ENCODE measurements at regions not wholly inside any gene's neighbourhood (a gene's known extent, or its start where the extent isn't known, plus 50 kb on each side); places are given as distances from the start of the nearest gene placed in this dataset.

DNA sequence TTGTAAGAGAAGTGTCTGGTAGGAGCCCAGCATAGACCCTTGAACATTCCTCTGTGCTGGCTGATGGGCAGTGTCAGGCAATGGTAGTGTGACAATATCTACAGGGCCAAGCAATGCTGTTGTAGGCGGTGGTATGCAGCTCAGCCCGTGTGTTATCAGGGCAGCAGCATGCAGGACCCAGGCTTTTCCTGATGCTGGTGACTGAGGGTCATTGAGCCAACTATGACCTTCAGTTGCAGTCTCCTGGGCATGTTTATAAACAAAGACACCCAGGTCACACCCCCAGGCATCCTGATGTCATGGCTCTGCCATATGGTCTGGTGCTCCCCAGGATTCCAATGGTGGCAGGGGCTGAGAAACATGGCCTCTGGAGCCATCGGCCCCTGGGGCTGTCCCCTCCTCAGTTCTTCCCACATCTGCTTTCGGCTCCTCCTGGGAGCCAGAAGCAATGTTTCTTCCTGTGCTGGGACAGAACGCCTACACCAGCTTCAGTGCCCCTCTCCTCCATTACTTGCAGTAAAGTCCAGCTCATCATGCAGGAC is 518.0 kb upstream of the HS6ST1 start:
- H3K27ac ChIP-seq (ENCODE audit: low read depth, low read length, severe bottlenecking) = no peak overlapping the region

DNA sequence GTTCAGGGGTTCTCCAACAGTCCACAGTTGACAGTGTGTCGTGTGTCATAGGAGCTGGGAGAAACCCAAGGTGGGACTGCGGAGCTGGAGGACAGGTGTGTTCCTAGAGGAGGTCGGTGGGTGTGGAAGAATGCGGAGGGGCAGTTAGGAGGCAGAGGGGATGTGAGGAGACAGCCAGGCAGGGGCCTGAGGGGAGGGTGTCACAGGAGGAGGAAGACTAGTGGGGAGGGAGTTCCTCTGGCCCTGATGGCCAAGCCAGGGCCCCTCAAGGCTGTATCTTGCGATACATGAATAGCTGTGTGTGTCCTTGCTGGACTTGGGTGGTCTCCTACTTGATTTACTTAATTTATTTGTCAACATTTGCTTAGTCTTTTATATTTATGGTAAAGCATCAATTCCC is 519.6 kb upstream of the HS6ST1 start:
- WGBS, 2 experiments (ENCODE audit: insufficient coverage in 2 of 2) = 88 to 95% methylated on average over 4 of the region's 5 CpGs
- H3K9me3 ChIP-seq (ENCODE audit: control insufficient read depth, low read length) = no peaks in the 10 kb centered on the region
- no peaks in the 10 kb centered on the region for H3K36me3 ChIP-seq (ENCODE audit: control insufficient read depth, insufficient read depth, low read length)
- no peaks in the 10 kb centered on the region for H3K4me1 ChIP-seq (ENCODE audit: control insufficient read depth, insufficient read depth, low read length, poor library complexity, severe bottlenecking)
- no peak overlapping the region for H3K27ac ChIP-seq (ENCODE audit: low read depth, low read length, severe bottlenecking)
- H3K4me3 ChIP-seq (ENCODE audit: extremely low read depth, insufficient read depth, low read length, poor library complexity, severe bottlenecking) = no peak overlapping the region

More for the DNA sequence above, 518.0 kb upstream of the HS6ST1 start:
- Histone ChIP-seq H3K4me1 (ENCODE audit: control insufficient read depth, insufficient read depth, low read length, poor library complexity, severe bottlenecking) (no peaks in the 10 kb centered on the region), H3K36me3 (ENCODE audit: control insufficient read depth, insufficient read depth, low read length) (no peaks in the 10 kb centered on the region), H3K4me3 (ENCODE audit: extremely low read depth, insufficient read depth, low read length, poor library complexity, severe bottlenecking) (no peak overlapping the region), H3K9me3 (ENCODE audit: control insufficient read depth, low read length) (no peaks in the 10 kb centered on the region)
- 90 to 92% methylated on average over 3 to 5 of the region's 5 CpGs for WGBS, 2 experiments (ENCODE audit: insufficient coverage in 2 of 2)

DNA sequence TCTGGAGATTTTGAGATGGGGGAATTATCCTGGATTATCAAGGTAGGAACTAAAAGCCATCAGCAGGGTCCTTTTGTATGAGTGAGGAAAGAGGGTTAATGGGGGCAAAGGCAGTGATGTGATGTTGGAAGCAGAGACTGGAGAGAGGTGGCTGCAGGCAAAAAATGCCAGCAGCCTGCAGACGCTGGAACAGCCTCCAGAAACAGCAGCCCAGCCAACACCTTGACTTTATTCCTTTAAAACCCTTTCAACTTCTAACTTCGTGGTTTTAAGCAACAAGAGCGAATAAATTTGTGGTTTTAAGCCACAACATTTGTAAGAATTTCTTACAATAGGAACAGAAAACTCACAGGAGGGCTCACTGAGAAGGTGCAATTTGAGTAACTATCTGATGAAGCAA is 523.1 kb upstream of the HS6ST1 start:
- H3K27ac ChIP-seq (ENCODE audit: low read depth, low read length, severe bottlenecking) = no peak overlapping the region
- no CpG with 5 or more reads among the region's 3 CpGs for WGBS, 2 experiments (ENCODE audit: insufficient coverage in 2 of 2)

GRCh38 chr2:128867311-128867710 is 548.6 kb upstream of the HS6ST1 start:
- no peak overlapping the region for H3K27ac ChIP-seq (ENCODE audit: low read depth, low read length, severe bottlenecking)
- H3K4me3 ChIP-seq (ENCODE audit: extremely low read depth, insufficient read depth, low read length, poor library complexity, severe bottlenecking) = no peak overlapping the region
- H3K36me3 ChIP-seq (ENCODE audit: control insufficient read depth, insufficient read depth, low read length) = no peaks in the 10 kb centered on the region
- no peaks in the 10 kb centered on the region for H3K9me3 ChIP-seq (ENCODE audit: control insufficient read depth, low read length)
- WGBS, 2 experiments (ENCODE audit: insufficient coverage in 2 of 2) = 82 to 87% methylated on average over 8 of the region's 9 CpGs
- H3K4me1 ChIP-seq (ENCODE audit: control insufficient read depth, insufficient read depth, low read length, poor library complexity, severe bottlenecking) = peaks cover 4% of the 10 kb centered on the region

More for the DNA sequence above, 523.1 kb upstream of the HS6ST1 start:
- H3K9me3 ChIP-seq (ENCODE audit: control insufficient read depth, low read length) = no peaks in the 10 kb centered on the region
- H3K4me3 ChIP-seq (ENCODE audit: extremely low read depth, insufficient read depth, low read length, poor library complexity, severe bottlenecking) = no peak overlapping the region
- no peaks in the 10 kb centered on the region for H3K4me1 ChIP-seq (ENCODE audit: control insufficient read depth, insufficient read depth, low read length, poor library complexity, severe bottlenecking)
- no peaks in the 10 kb centered on the region for H3K36me3 ChIP-seq (ENCODE audit: control insufficient read depth, insufficient read depth, low read length)

GRCh38 chr2:128867936-128868636 is 549.4 kb upstream of the HS6ST1 start:
- Histone ChIP-seq H3K4me3 (ENCODE audit: extremely low read depth, insufficient read depth, low read length, poor library complexity, severe bottlenecking) (no peak overlapping the region), H3K4me1 (ENCODE audit: control insufficient read depth, insufficient read depth, low read length, poor library complexity, severe bottlenecking) (peaks cover 4% of the 10 kb centered on the region), H3K9me3 (ENCODE audit: control insufficient read depth, low read length) (no peaks in the 10 kb centered on the region), H3K27ac (ENCODE audit: low read depth, low read length, severe bottlenecking) (no peak overlapping the region), H3K36me3 (ENCODE audit: control insufficient read depth, insufficient read depth, low read length) (no peaks in the 10 kb centered on the region)
- 92 to 95% methylated on average over 6 of the region's 7 CpGs for WGBS, 2 experiments (ENCODE audit: insufficient coverage in 2 of 2)

- no peak overlapping the region for H3K27ac ChIP-seq (ENCODE audit: low read depth, low read length, severe bottlenecking)
- H3K36me3 ChIP-seq (ENCODE audit: control insufficient read depth, insufficient read depth, low read length) = no peaks in the 10 kb centered on the region
- H3K4me3 ChIP-seq (ENCODE audit: extremely low read depth, insufficient read depth, low read length, poor library complexity, severe bottlenecking) = no peak overlapping the region
- no peaks in the 10 kb centered on the region for H3K9me3 ChIP-seq (ENCODE audit: control insufficient read depth, low read length)
- 57 to 85% methylated on average over 1 to 4 of the region's 7 CpGs for WGBS, 2 experiments (ENCODE audit: insufficient coverage in 2 of 2)
- peaks cover 4% of the 10 kb centered on the region for H3K4me1 ChIP-seq (ENCODE audit: control insufficient read depth, insufficient read depth, low read length, poor library complexity, severe bottlenecking)
These were observed 550.3 kb upstream of the HS6ST1 start for GRCh38 chr2:128868686-128869551.

- 80 to 89% methylated on average over 4 to 5 of the region's 5 CpGs for whole genome bisulfite sequencing, 2 experiments (ENCODE audit: insufficient coverage in 2 of 2)
- no peaks in the 10 kb centered on the region for H3K9me3 ChIP-seq (ENCODE audit: control insufficient read depth, low read length)
- H3K4me1 ChIP-seq (ENCODE audit: control insufficient read depth, insufficient read depth, low read length, poor library complexity, severe bottlenecking) = peaks cover 17% of the 10 kb centered on the region
- no peak overlapping the region for H3K27ac ChIP-seq (ENCODE audit: low read depth, low read length, severe bottlenecking)
- no peak overlapping the region for H3K4me3 ChIP-seq (ENCODE audit: extremely low read depth, insufficient read depth, low read length, poor library complexity, severe bottlenecking)
- no peaks in the 10 kb centered on the region for H3K36me3 ChIP-seq (ENCODE audit: control insufficient read depth, insufficient read depth, low read length)
These were observed 555.9 kb upstream of the HS6ST1 start for GRCh38 chr2:128874608-128875007.

DNA sequence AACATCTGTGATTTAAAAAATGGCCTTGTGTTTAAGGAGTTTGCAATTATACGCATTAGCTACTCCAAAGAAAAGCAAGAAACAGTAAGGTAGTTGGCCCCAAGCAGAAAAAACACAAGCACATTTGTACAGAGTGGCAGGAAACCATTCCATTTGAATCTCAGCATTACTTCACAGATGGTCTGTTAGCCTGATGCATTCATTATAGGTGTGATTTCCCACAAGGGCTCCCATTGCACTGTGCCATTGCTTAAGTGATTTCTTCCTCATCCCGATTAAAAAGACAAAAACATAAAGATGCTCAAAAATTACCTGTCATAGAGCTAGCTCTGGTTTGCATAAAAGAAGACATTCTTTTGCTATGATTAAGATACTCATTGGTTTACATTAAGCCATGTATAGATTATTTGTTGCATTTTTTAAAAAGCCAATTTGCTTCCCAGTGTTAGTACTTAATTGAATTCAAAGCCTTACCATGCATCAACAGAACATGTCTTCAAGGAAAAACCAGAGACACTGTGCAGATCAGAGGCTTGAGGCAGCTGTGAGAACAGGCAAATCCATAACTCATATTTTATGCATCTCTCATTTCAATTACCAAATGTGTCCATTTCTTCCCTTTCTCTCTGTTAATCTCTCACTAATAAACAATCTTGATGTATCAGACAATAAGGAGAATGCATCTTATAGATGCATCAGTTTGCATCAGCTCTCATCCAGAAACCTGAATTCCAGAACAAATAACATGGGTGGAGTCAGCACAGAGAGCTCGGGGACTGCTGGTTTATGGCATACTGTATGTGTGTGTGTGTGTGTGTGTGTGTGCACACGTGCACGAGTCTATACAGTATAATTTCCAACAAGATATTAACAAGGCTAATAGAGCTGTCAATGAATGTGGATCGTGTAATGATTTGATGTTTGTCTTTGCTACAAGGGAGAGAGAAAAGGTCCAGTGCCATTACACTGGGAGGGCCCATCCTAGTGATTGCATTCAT is 558.6 kb upstream of the HS6ST1 start:
- WGBS, 2 experiments (ENCODE audit: insufficient coverage in 2 of 2) = 50% methylated on average over 2 of the region's 6 CpGs; no CpG with 5 or more reads in 1 of the 2 experiments

DNA sequence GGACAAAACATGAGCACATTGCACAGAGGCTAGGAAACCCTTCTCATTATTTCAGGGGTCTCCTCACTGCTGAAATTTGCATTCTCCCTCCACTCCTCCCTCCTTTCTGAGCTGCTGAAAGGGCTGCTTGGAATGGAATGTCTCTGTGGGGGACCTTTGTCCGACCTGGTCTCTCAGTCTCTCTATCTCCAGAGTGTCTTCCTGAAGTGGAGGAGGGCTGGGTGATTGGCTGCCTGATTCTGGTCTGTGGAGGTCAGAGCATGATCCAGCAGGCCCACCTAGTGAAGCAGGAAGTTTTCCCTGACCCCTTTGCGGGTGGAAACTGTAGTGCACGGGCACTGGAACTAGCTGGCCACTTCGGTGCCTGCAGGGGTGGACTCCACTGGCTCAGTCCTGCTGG is 560.5 kb upstream of the HS6ST1 start:
- 51 to 58% methylated on average over 3 of the region's 4 CpGs for WGBS, 2 experiments (ENCODE audit: insufficient coverage in 2 of 2)
- no peak overlapping the region for H3K4me3 ChIP-seq (ENCODE audit: extremely low read depth, insufficient read depth, low read length, poor library complexity, severe bottlenecking)
- no peak overlapping the region for H3K27ac ChIP-seq (ENCODE audit: low read depth, low read length, severe bottlenecking)
- H3K9me3 ChIP-seq (ENCODE audit: control insufficient read depth, low read length) = no peaks in the 10 kb centered on the region
- no peaks in the 10 kb centered on the region for H3K36me3 ChIP-seq (ENCODE audit: control insufficient read depth, insufficient read depth, low read length)
- H3K4me1 ChIP-seq (ENCODE audit: control insufficient read depth, insufficient read depth, low read length, poor library complexity, severe bottlenecking) = peaks cover 17% of the 10 kb centered on the region

More for the DNA sequence above, 558.6 kb upstream of the HS6ST1 start:
- Histone ChIP-seq H3K27ac (ENCODE audit: low read depth, low read length, severe bottlenecking) (no peak overlapping the region), H3K4me3 (ENCODE audit: extremely low read depth, insufficient read depth, low read length, poor library complexity, severe bottlenecking) (no peak overlapping the region), H3K36me3 (ENCODE audit: control insufficient read depth, insufficient read depth, low read length) (no peaks in the 10 kb centered on the region), H3K4me1 (ENCODE audit: control insufficient read depth, insufficient read depth, low read length, poor library complexity, severe bottlenecking) (peaks cover 17% of the 10 kb centered on the region), H3K9me3 (ENCODE audit: control insufficient read depth, low read length) (no peaks in the 10 kb centered on the region)

DNA sequence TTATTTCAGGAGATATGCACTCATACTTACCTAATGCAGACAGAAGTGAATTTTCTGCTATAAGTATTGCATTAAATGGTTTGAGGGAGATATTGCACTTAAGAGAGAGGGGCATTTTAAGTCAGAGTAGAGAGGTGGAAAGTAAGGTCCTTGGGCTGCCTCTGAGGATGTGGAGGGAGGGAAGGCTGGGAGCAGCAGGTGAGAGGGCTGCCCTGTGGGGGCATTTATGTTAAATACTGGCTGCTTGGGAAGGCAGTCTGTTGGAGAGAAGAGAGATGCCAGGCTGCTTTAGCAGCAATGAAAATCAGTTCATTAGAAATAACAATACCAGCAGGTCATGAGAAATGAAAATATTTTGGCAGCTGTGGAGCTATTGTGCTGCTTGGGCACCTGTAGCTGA is 576.2 kb upstream of the HS6ST1 start:
- Histone ChIP-seq H3K36me3 (ENCODE audit: control insufficient read depth, insufficient read depth, low read length) (no peaks in the 10 kb centered on the region), H3K27ac (ENCODE audit: low read depth, low read length, severe bottlenecking) (no peak overlapping the region), H3K4me3 (ENCODE audit: extremely low read depth, insufficient read depth, low read length, poor library complexity, severe bottlenecking) (no peak overlapping the region), H3K4me1 (ENCODE audit: control insufficient read depth, insufficient read depth, low read length, poor library complexity, severe bottlenecking) (no peaks in the 10 kb centered on the region), H3K9me3 (ENCODE audit: control insufficient read depth, low read length) (no peaks in the 10 kb centered on the region)
